Ureter (tissue), 1 donor: ENCODE measurements at regions not wholly inside any gene's neighbourhood (a gene's known extent, or its start where the extent isn't known, plus 50 kb on each side); places are given as distances from the start of the nearest gene placed in this dataset.
"Not testable (repeated sequence)": the region's sequence is repeated elsewhere in the genome, so short reads cannot be mapped to it uniquely, and the experiment has no call there.

ENCODE experiments used
- DNase-seq: peaks from one replicate; pipeline ENCODE4 v3.0.0-alpha.2; 2020; ENCODE audit warnings: low spot score
- donor health status: DM: yes; HTN: yes; CAD: no.

DNA sequence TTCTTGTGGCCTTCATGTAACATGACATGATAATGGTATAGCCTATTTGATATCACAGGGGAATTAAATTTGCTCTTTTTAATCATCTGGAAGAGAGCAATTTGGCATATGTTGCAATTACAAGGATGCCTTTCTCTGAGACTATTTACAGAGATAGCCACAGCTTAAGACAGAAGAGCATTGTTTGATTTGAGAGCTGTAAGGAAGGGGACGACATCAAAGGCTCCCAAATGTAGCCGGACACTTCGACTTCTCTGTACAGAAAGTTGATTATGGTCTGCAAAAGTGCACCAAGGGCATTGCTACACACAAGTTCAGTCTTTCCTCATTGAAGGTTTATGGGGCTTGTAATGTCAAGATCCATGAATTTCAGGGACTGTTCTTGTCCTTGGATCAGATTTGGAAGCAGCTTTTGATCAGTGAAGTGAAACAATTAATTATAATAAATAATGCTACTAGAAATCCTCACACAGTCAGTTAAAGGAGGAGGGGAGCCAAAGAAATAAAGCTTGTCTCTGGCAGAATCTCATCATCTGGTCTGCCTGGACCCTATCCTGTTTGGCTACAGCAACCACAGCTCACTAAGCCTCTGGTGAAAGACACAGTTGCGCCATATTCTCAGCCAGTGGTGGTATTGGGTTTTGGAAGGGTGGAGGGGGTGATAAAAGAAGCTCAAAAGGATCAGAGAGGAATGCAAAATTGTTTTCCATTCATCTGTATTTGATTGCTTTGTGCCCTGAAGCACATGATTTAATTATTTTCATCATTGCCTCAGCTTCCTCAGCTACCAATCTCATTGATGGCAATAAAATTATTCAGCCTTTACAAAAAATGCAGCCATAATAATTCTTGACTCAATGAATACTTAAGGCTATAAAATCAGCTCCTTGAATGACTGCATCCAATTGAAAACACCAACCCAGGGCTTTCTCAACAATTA is 654.3 kb upstream of the LCORL start:
- no peak for DNase-seq

GRCh38 chr4:18670034-18670433 is 648.5 kb upstream of the LCORL start:
- no peak for DNase-seq

DNA sequence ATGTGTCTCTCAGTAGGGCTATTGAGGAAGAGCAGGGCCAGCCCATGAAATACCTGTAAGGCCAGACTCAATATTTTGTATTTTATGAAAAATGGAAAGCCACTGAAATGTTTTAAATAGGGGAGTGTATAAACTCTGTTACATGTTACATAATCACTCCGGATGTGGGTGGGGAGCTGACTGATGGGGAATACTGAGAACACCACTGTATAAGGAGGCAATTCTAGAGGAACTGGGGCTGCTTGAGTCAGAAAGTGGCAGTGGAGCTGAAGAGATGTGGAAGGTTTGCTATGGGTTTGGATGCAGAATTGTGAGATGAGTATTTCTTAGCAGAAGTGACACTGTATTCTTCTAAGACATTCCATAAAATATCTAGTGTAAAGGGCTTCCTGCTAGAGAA is 647.8 kb upstream of the LCORL start:
- no peak for DNase-seq

DNA sequence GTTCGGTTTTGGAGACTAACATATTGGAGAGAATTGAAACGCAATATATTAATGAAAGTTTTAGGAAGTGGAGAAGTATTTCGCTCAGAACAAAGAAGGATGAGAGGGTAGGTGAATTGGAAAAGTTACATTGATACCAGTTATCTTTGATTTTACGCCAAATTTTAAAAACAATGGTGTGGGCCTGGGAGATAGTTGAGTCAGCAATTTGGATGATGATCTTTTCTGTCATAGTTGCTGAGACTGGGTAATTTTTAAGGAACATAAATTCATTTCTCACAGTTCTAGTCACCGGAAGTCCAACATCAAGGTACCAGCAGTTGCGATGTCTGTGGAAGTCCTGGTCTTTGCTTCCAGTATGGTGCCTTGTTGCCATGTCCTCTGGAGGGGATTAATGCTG is 644.8 kb upstream of the LCORL start:
- DNase-seq, result no peak

DNA sequence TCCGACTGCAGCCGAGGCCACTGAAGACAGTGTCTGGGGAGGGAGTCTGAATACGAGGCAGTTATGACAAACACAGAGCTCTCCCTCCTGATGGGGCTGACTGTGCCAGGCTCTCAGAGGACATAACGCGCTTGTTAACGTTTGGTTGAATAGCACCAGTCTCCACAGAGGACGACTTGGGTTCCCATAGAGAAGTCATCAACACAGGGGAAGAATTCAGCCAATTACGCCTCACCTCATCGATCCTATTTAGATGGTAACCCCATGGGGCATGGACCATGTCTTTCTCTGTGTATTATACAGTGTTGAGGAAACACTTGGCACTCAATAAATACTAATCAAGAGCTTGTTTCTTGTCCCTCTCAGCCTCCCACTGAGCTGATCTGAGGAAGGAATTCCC is 642.6 kb upstream of the LCORL start:
- DNase-seq, result no peak

- DNase-seq, result no peak
These were observed 623.8 kb upstream of the LCORL start for GRCh38 chr4:18645351-18645750.

DNA sequence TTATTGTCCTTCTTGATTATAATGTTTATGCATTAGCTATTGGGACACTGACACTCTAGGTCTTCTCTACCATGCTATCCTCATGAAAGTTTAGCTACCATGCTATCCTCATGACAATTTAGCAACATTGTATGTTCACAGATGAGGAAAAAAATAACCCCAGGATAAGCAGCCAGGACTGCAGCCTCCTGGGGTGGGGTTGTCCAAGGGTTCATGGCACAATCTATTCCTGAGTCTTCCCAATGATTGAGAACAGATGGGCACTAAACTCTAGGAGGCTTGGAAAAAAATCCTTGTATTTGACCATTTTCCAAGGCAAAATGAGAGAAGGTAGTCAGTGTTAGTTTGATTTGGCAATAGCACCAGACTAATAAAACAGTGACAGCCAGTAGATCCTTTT is 619.8 kb upstream of the LCORL start:
- DNase-seq, result no peak

GRCh38 chr4:18638031-18638430 is 616.5 kb upstream of the LCORL start:
- DNase-seq, result no peak

- no peak for DNase-seq
These were observed 614.5 kb upstream of the LCORL start for GRCh38 chr4:18636001-18636585.

GRCh38 chr4:18635531-18635930 is 614.0 kb upstream of the LCORL start:
- no peak for DNase-seq

- no peak for DNase-seq
These were observed 610.0 kb upstream of the LCORL start for GRCh38 chr4:18631586-18631985.

DNA sequence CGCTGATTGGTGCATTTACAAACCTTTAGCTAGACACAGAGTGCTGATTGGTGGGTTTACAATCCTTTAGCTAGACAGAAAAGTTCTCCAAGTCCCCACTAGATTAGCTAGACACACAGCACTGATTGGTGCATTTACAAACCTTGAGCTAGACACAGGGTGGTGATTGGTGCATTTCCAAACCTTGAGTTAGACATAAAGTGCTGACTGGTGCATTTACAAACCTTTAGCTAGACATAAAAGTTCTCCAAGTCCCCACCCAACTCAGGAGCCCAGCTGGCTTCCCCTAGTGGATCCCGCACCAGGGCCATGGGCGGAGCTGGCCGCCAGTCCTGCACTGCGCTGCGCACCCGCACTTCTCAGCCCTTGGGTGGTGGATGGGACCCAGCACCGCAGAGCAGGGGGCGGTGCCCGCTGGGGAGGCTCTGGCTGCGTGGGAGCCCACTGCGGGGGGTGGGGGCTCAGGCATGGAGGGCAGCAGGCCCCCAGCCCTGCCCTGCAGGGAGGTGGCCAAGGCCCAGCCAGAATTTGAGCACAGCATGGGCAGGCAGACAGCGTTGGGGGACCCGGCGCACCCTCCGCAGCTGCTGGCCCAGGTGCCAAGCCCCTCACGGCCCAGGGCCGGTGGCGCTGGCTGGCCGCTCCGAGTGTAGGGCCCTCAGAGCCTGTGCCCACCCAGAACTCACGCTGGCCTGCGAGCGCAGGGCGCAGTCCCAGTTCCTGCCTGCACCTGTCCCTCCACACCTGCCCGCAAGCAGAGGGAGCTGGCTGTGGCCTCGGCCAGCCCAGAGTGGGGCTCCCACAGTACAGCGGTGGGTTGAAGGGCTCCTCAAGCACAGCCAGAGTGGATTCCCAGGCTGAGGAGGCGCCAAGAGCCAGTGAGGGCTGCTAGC is 608.9 kb upstream of the LCORL start:
- DNase-seq, result no peak

- DNase-seq, result no peak
These were observed 606.0 kb upstream of the LCORL start for GRCh38 chr4:18627447-18628005.

DNA sequence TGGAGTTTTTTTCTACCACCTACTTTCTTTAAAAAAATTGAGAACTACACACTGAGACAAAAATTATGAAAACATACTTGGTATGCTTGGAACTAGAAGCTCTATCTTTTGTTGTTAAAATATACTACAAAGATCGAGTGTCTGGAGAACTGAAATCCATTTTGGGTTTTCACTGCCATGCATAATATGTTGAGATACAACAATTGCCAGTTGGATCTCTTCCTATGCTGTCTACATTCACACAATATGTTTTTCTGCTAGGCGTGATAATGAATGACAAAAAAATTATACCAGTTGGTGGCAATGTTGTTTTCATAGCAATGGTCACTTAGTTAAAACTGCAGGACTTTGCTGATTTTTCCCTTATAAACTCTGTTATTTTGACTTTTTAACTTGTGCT is 605.4 kb upstream of the LCORL start:
- DNase-seq, result no peak

GRCh38 chr4:18626366-18626765 is 604.8 kb upstream of the LCORL start:
- DNase-seq, result no peak

DNA sequence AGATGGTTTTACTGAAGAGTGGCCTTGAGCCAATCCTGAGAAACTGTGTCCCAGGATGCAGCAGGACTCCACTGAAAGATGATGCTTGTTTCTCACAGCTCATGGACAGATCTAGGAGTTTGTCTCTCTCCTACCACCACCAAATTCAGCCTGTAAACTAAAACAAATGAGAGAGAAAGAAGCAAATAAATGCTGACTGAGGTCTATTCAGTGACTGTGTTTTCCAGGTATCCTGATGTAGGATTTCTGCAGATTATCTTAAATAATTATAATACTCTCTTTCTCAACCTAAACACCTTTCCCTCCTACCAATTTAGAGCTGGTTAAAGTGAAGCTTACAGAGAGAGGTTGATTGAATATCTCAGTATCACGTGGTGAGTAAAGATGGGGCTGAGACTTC is 599.6 kb upstream of the LCORL start:
- DNase-seq, result no peak

- no peak for DNase-seq
These were observed 595.2 kb upstream of the LCORL start for GRCh38 chr4:18616720-18617119.

- no peak for DNase-seq
These were observed 589.5 kb upstream of the LCORL start for GRCh38 chr4:18611026-18611425.

DNA sequence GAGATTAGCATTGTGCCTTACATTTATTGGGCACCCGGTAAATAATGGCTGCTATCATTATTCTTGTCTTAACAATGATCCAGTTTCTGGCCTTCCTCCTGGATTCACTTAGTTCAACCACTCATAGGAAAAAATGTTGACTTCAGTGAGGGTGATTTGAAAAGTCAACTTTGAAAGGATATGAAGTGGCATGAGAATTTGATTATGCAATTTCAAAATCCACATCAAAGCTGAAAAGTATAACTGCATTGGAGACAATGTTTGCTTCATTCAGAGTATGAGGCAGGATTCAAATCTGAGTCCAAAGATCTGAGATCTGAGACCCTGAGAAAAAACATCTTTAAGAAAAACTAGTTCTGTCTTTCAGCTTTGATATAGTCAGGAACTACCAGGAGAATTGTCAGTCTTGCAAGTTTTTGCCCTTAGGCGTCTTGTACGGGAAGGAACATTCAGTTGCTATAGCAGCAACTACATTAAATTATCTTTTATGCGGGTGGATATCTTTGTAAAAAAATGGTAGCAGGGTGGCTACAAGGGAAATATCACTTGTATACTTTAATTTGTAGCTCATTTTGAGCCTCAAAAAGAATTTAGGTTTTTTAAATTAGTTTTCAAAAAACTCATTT is 587.5 kb upstream of the LCORL start:
- no peak for DNase-seq

- not testable (repeated sequence) for DNase-seq
These were observed 581.1 kb upstream of the LCORL start for GRCh38 chr4:18602610-18603009.

- peak; percentile 62 for DNase-seq
These were observed 571.9 kb upstream of the LCORL start for GRCh38 chr4:18593297-18594002.
